Common myeloid progenitor, CD34-positive (primary cell): ENCODE measurements at regions not wholly inside any gene's neighbourhood (a gene's known extent, or its start where the extent isn't known, plus 50 kb on each side); places are given as distances from the start of the nearest gene placed in this dataset.

Experiments used
- CTCF ChIA-PET: fragments of 350-600 bp; sonication (Branson Sonifier 250); formaldehyde crosslinking; loops from one replicate; lab custom pipeline; 2021; ENCODE audit warnings: antibody characterized with exemption; lab: Charles Lee
- POLR2A ChIA-PET: fragments of 350-600 bp; sonication (Branson Sonifier 250); formaldehyde crosslinking; loops from one replicate; lab custom pipeline; 2021; ENCODE audit warnings: antibody characterized with exemption; lab: Charles Lee
- DNase-seq, 3 donors: peaks; one replicate each; pipeline versions ENCODE4 v3.0.0 to v3.0.0-alpha.2; 2013
- H3K27ac ChIP-seq, 2 experiments: 1 replicate in 1 of 2; 2 replicates in 1 of 2; pipeline ENCODE4 v1.7.0; 2013; ENCODE audit warnings: inconsistent platforms in 2 of 2, low read length in 2 of 2, mild to moderate bottlenecking in 2 of 2, low read depth in 1 of 2, moderate library complexity in 1 of 2; ENCODE audit not compliant: severe bottlenecking in 2 of 2, insufficient read depth in 1 of 2, poor library complexity in 1 of 2
- H3K27me3 ChIP-seq, 5 experiments: replicated peaks in 2 of 5; 1 replicate in 3 of 5; 2 replicates in 2 of 5; pipeline versions ENCODE4 v1.6.1 to v1.7.0; 2013; ENCODE audit warnings: low read length in 4 of 5, mild to moderate bottlenecking in 2 of 5, moderate library complexity in 2 of 5, inconsistent platforms in 1 of 5; ENCODE audit not compliant: insufficient read depth in 5 of 5, control insufficient read depth in 4 of 5
- H3K36me3 ChIP-seq, 4 experiments: 1 replicate in 2 of 4; 2 replicates in 2 of 4; pipeline versions ENCODE4 v1.6.1 to v1.7.0; 2013; ENCODE audit warnings: low read length in 3 of 4, control low read depth in 1 of 4, mild to moderate bottlenecking in 1 of 4; ENCODE audit not compliant: control insufficient read depth in 4 of 4, insufficient read depth in 4 of 4
- H3K4me1 ChIP-seq, 4 experiments: 1 replicate in 3 of 4; 2 replicates in 1 of 4; pipeline versions ENCODE4 v1.6.1 to v1.7.1; 2013; ENCODE audit warnings: low read length in 3 of 4, mild to moderate bottlenecking in 3 of 4, control low read depth in 1 of 4, inconsistent platforms in 1 of 4, moderate library complexity in 1 of 4; ENCODE audit not compliant: control insufficient read depth in 4 of 4, insufficient read depth in 4 of 4; ENCODE audit errors: control extremely low read depth in 1 of 4
- H3K4me3 ChIP-seq, 7 experiments: 1 replicate in 4 of 7; 2 replicates in 3 of 7; pipeline versions ENCODE4 v1.5.1 to v1.7.0; 2013; ENCODE audit warnings: mild to moderate bottlenecking in 7 of 7, low read length in 6 of 7, moderate library complexity in 6 of 7, inconsistent platforms in 2 of 7, low read depth in 2 of 7, control low read depth in 1 of 7; ENCODE audit not compliant: insufficient read depth in 4 of 7, control insufficient read depth in 1 of 7; ENCODE audit errors: extremely low read depth in 1 of 7
- H3K9me3 ChIP-seq, 5 experiments: 1 replicate in 4 of 5; 2 replicates in 1 of 5; pipeline versions ENCODE4 v1.6.1 to v1.7.1; 2013; ENCODE audit warnings: low read length in 4 of 5, mild to moderate bottlenecking in 2 of 5, inconsistent platforms in 1 of 5, low read depth in 1 of 5, moderate library complexity in 1 of 5; ENCODE audit not compliant: control insufficient read depth in 4 of 5, insufficient read depth in 2 of 5; ENCODE audit errors: control extremely low read depth in 1 of 5
- WGBS: methylation state at CpG from one replicate; pipeline ENCODE4 v1.1.5; 2013; ENCODE audit not compliant: insufficient coverage; 5-methylcytosine and 5-hydroxymethylcytosine counted together

DNA sequence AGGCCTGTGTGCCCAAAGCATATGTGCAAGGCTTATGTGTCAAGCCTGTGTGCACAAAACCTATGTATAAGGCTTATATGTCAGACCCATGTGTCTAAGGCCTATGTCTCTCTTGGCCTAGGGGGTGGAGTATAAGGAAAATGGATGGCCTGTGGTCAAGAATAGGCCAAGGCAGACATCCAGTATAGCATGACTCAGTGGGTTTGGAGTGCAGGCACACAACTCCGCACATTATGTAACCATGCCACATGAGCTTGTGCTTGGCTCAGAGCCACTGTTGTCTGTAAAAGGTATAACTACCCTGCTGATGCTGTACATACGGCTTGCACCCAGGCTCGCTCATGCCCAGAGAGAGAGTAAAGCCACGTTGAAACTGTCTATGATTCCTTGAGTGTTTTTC is 626.4 kb upstream of the NUDT12 start:
- DNase-seq: no peak
- no peak overlapping the region for H3K27ac ChIP-seq
- CTCF ChIA-PET: no interaction called here

DNA sequence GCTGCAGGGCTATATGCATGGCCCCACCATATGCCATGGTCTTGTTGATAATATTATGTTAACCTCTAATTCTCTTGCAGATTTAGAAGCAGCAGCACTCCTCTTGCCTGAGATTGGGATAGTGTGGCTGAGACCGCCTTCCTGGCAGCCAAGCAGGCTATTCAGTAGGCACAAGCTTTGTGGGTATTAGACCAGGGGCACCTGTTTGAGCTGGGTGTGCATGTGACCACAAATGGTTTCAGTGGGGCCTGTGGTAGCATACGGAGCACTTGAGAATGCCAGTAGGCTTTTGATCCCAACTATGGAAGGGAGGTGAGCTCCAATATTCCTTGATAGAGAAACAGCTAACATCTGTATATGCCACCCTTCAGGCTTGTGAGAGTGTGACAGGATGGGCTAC is 625.1 kb upstream of the NUDT12 start:
- Histone ChIP-seq H3K9me3 (peaks cover 0 to 5% (median 3%) of the 10 kb centered on the region in 5 experiments), H3K4me3 (no peak overlapping the region), H3K4me1 (peaks cover 0 to 4% (median 0%) of the 10 kb centered on the region in 4 experiments), H3K27ac (no peak overlapping the region), H3K36me3 (no peaks in the 10 kb centered on the region), H3K27me3 (no peaks in the 10 kb centered on the region)
- ChIA-PET POLR2A (interaction anchor here (0.6 kb wide), 1 partner anchor 8 kb away, joined by 3 read pairs; no protein-coding TSS in a partner anchor), CTCF (no interaction called here)
- WGBS: 94% methylated on average over 2 of the region's 2 CpGs
- no peak for DNase-seq

More for the DNA sequence above, 626.4 kb upstream of the NUDT12 start:
- Histone ChIP-seq H3K4me1 (peaks cover 0 to 4% (median 0%) of the 10 kb centered on the region in 4 experiments), H3K9me3 (peaks cover 0 to 5% (median 3%) of the 10 kb centered on the region in 5 experiments), H3K4me3 (no peak overlapping the region), H3K36me3 (no peaks in the 10 kb centered on the region), H3K27me3 (no peaks in the 10 kb centered on the region)
- POLR2A ChIA-PET: no interaction called here
- 90% methylated on average over 4 of the region's 4 CpGs for WGBS

DNA sequence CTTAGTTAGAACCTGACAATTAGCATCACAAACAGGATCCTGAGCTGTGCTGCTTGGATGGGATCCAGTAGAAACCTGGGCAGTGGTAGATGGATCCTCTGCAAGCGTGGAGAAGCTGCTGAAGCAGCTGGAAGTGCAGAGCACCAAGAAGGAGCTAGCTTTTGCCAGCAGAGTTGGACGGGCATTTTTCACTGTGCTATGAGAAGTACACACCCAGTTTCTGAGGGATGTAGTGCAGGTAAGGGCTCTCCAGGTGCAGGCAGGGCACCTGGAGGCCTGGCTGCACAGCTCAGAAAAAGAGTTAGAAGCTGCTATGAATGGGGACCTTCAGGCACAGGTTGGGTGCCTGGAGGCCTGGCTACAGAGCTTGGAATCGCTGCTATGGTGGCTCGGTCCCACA is 623.9 kb upstream of the NUDT12 start:
- Histone ChIP-seq H3K4me3 (no peak overlapping the region), H3K36me3 (no peaks in the 10 kb centered on the region), H3K9me3 (peaks cover 0 to 5% (median 3%) of the 10 kb centered on the region in 5 experiments), H3K27me3 (no peaks in the 10 kb centered on the region), H3K4me1 (peaks cover 0 to 4% (median 0%) of the 10 kb centered on the region in 4 experiments), H3K27ac (no peak overlapping the region)
- DNase-seq: no peak
- ChIA-PET POLR2A (no interaction called here), CTCF (no interaction called here)
- 97% methylated on average over 4 of the region's 4 CpGs for WGBS

DNA sequence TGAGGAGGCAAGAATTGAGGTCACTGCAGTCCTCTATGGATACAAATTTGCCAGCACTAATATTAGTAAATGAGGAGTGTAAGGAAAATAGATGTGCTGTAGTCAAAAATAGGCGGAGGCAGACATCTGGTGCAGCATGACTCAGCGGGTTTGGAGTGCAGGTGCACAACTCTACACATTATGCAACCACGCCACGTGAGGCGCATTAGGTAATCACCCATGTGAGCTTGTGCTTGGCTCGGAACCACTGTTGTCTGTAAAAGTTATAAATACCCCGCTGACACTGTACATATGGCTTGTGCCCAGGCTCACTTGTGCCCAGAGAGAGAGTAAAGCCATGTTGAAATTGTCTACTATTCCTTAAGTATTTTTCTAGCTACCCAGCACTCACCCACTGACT is 623.5 kb upstream of the NUDT12 start:
- peak in 2 of 3 donors; percentile 12 to 13 for DNase-seq
- H3K27ac ChIP-seq: no peak overlapping the region
- no peaks in the 10 kb centered on the region for H3K36me3 ChIP-seq
- WGBS: 90% methylated on average over 7 of the region's 7 CpGs
- ChIA-PET CTCF (no interaction called here), POLR2A (no interaction called here)
- no peaks in the 10 kb centered on the region for H3K27me3 ChIP-seq
- no peak overlapping the region for H3K4me3 ChIP-seq
- H3K9me3 ChIP-seq: peaks cover 0 to 7% (median 3%) of the 10 kb centered on the region in 5 experiments
- H3K4me1 ChIP-seq: peaks cover 0 to 4% (median 0%) of the 10 kb centered on the region in 4 experiments

GRCh38 chr5:104184264-104184663 is 621.7 kb upstream of the NUDT12 start:
- WGBS: 100% methylated on average over 1 of the region's 3 CpGs
- peaks cover 3 to 20% (median 16%) of the 10 kb centered on the region in 5 experiments for H3K9me3 ChIP-seq
- H3K4me3 ChIP-seq: no peak overlapping the region
- no peaks in the 10 kb centered on the region for H3K4me1 ChIP-seq
- CTCF ChIA-PET: no interaction called here
- POLR2A ChIA-PET: no interaction called here
- no peaks in the 10 kb centered on the region for H3K27me3 ChIP-seq
- no peak for DNase-seq
- H3K27ac ChIP-seq: no peak overlapping the region
- H3K36me3 ChIP-seq: no peaks in the 10 kb centered on the region

- H3K27me3 ChIP-seq: no peaks in the 10 kb centered on the region
- CTCF ChIA-PET: interaction anchor here (1.5 to 1.7 kb wide), 2 partner anchors 11 to 592 kb away, joined by 3 to 6 read pairs; no protein-coding TSS in a partner anchor
- 84% methylated on average over 8 of the region's 9 CpGs for WGBS
- peak in 2 of 3 donors; percentile 27 to 43 for DNase-seq
- H3K4me1 ChIP-seq: no peaks in the 10 kb centered on the region
- POLR2A ChIA-PET: no interaction called here
- no peak overlapping the region for H3K4me3 ChIP-seq
- H3K9me3 ChIP-seq: peaks cover 3 to 19% (median 12%) of the 10 kb centered on the region in 5 experiments
- H3K27ac ChIP-seq: no peak overlapping the region
- no peaks in the 10 kb centered on the region for H3K36me3 ChIP-seq
Observed at GRCh38 chr5:104178829-104179456, 616.4 kb upstream of the NUDT12 start.

- no peak for DNase-seq
- Histone ChIP-seq H3K4me1 (no peaks in the 10 kb centered on the region), H3K4me3 (no peak overlapping the region), H3K9me3 (peaks cover 1 to 19% (median 12%) of the 10 kb centered on the region in 5 experiments), H3K27me3 (no peaks in the 10 kb centered on the region), H3K27ac (no peak overlapping the region), H3K36me3 (no peaks in the 10 kb centered on the region)
- 100% methylated on average over 6 of the region's 8 CpGs for WGBS
- POLR2A ChIA-PET: no interaction called here
- CTCF ChIA-PET: no interaction called here
Observed at GRCh38 chr5:104178066-104178465, 615.5 kb upstream of the NUDT12 start.
